Stimulated activated CD4-positive, alpha-beta T cell treated with anti-CD3 and anti-CD28 coated beads, Interleukin-12 subunit alpha, Interleukin-12 subunit beta, amount 100 ng/mL, for 48 hours (primary cell): ENCODE measurements at regions not wholly inside any gene's neighbourhood (a gene's known extent, or its start where the extent isn't known, plus 50 kb on each side); places are given as distances from the start of the nearest gene placed in this dataset.

Experiments
- DNase-seq, 3 donors: peaks; one replicate each; pipeline ENCODE4 v3.0.0-alpha.2; 2020; ENCODE audit warnings: low read depth in 2 of 3, low spot score in 1 of 3

DNA sequence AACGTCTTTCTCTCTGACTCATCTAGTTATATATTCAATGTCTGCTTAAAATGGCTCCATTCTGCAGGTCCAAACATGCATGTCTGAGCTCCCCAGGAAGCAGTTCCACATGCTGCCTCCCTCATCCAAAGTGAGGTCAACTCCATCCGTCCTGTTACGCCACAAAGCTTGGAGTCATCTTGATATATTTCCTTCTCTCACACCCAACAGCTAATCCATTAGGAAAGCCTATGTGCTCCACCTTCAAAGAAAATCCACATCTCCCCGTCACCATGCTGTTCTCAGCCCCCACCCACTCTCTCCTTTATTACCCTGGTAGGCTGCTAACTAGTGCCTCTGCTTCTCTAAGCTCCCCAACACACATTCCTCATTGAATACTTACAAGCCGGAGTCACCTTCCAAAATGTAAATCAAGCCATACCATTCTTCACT is 130.2 kb upstream of the SYNDIG1 start:
- DNase-seq = no peak

DNA sequence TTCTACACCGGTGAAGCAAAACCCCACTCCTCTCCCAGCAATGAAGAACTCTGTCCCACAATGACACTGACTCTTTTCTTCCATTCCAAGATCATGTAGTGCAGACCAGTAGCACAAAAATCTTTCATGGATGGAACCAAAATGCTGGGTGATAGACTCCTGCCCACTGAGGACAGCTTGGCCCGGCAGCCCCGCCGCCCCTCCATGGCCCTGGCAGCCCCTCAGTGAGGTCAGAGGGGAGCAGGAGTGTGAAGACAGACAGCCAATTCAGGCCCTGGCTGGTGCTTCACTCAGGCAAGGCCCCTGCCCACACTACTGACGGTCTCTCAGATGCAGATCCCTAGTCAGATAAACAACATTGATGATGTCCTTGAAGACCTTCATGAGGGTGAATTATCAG is 131.9 kb upstream of the SYNDIG1 start:
- no peak for DNase-seq

GRCh38 chr20:24337069-24337468 is 132.4 kb upstream of the SYNDIG1 start:
- DNase-seq = no peak

- no peak for DNase-seq
Observed at GRCh38 chr20:24334830-24335229, 134.6 kb upstream of the SYNDIG1 start.

- no peak for DNase-seq
Observed at GRCh38 chr20:24332956-24333355, 136.5 kb upstream of the SYNDIG1 start.

DNA sequence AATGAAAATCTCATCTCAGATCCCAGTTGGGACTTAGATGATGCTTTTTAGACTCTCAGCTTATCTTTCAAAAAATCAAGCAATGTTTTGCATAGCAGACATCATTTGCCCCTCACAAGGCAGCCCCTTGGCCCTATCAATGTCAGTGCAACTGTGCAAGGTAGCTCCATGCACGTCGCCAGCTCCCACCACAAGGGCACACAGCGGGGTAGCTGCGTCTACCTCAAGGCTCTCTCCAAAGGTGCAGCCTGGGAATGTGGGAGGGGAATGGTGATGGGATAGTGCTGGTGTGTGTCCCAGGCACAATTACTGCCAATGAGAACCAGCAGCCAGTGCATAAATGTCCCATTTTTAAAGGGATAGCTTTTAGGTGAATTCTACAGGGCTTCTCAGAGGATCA is 137.5 kb upstream of the SYNDIG1 start:
- DNase-seq = no peak

DNA sequence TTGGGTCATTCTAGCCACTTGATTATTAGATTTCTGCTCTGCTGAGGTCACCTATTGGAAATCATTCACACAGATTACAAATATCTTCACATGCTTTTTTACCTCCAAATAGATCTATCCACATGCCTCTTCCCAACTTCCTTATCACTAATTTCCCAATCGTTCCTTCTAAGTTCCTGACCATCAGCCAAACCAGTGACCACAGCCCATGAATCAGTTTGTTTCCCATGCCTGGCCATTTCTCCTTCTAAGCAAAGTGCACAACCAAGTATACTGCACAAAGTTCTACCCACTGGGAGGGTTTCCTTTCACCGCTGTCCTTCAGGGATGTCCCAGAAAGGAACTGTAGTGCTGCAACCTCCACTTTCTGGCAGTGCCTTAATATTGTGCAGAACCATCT is 140.5 kb upstream of the SYNDIG1 start:
- no peak for DNase-seq

DNA sequence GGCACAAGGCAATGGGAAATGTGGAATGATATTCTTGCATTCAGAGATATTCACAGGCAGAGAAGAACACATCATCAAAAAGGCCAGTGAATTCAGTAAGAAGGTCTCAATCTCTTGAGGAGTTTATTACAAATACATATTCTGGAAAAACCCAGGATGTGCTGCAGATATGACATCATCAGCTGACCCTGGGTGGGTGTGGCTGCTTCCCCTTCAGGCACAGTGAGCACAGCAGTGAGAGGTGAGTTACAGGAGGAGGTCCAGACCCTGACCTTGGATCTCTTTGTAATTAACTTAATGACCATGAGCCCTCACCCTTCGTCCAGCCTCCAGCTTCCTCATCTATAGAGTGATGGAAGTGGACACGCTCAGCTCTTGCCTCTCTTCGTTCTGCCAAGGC is 147.5 kb upstream of the SYNDIG1 start:
- no peak for DNase-seq

- DNase-seq = no peak
Observed at GRCh38 chr20:24318569-24319352, 150.7 kb upstream of the SYNDIG1 start.

DNA sequence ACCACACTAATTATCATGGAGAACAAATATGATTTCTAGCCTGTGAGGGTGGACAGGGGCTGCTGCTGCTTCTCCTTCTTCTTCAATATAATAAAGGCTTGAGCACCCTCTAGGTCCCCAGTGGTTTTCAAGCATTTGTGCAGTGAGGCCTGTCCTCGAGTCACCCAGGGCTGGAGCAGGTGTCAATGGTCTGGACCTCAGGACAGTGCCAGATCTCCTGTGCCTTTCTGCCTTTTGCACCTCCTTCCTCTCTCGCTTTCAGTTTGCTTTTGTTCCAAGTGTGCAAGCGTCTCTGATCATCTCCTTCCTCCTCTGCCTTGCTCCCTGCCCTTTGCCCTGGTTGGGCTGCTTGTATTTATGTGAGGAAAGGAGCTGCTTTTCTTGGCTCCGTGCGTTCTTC is 152.2 kb upstream of the SYNDIG1 start:
- DNase-seq = no peak

- no peak for DNase-seq
Observed at GRCh38 chr20:24316731-24317130, 152.7 kb upstream of the SYNDIG1 start.

DNA sequence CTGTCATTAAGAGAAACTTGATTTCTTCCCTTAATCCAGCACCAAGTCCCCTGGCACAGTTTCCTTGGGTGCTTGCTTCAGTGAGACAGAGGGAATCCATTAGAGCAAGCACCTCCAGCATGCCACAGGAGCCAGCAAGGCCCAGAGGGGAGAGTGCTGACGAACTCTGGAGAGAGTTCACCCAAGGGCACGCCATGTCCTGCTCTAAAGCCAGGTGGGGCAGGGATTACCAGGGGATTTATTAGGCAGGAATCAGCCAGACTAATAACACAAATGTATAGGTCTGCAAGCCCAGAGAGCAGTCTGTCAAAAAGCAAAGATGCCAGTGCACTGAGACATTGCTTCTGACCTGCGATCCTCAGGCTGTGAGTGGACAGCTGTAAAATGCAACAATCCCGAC is 155.4 kb upstream of the SYNDIG1 start:
- no peak for DNase-seq

GRCh38 chr20:24309596-24309995 is 159.8 kb upstream of the SYNDIG1 start:
- no peak for DNase-seq

GRCh38 chr20:24305371-24305770 is 164.1 kb upstream of the SYNDIG1 start:
- no peak for DNase-seq

GRCh38 chr20:24304291-24304690 is 165.1 kb upstream of the SYNDIG1 start:
- no peak for DNase-seq

DNA sequence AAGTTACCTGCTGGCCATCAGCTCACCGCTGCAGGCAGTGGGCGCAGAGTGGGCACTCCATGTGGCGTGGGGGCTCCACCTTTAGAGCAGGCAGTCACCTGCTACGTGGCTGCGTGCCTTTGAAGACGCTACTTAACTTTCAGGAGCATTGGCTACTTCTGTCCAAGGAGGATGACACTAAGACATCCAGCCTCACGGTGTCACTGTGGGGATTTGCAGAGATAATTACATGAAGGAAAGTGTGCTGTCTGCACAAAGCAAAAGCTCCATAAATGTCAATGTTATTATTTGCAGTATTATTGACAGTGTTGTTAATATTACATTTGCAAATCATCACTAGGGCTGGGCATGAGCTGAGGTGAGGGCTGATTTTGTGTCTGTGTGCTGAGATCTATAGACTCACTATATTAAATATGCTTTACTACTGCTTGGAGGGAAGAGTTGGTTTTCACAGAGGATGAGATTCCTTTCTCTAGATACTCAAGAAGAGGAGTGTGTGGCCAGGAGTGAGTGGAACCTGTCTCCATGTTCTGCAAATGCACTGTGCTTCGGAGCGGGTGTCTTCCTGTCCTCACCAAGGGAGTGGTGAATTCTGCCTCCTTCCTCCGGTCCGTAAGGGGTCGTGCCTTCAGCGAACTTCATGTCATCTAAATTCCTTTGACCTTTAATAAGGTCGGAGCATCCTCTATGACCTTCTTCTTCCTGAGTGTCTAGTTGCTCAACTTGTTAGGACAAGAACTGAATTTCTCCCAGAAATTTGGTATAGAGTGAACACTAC is 165.8 kb upstream of the SYNDIG1 start:
- no peak for DNase-seq

- no peak for DNase-seq
Observed at GRCh38 chr20:24297993-24298392, 171.4 kb upstream of the SYNDIG1 start.

GRCh38 chr20:24296477-24297261 is 172.8 kb upstream of the SYNDIG1 start:
- DNase-seq = no peak

DNA sequence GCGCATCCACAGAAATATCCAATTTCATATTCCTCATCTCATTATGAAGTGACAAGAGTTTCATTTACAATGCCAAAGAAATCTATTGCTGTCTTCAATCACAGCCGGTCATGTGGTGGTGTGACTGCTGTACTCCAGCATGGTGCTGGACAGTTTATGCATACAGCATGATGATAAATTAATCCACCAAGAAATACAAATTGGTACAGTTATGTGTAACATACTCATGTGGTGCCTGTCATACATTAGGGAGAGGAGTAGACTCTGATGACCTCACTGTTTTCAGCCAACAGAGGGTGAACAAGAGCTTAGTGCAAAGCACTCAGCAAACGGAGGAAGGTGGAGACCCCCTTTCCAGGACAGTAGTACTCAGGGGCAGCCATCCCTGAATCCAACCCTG is 178.4 kb upstream of the SYNDIG1 start:
- no peak for DNase-seq

- no peak for DNase-seq
Observed at GRCh38 chr20:24289737-24290481, 179.5 kb upstream of the SYNDIG1 start.

GRCh38 chr20:24283186-24283585 is 186.2 kb upstream of the SYNDIG1 start:
- no peak for DNase-seq
